Ishikawa (cell line): ENCODE measurements at regions not wholly inside any gene's neighbourhood (a gene's known extent, or its start where the extent isn't known, plus 50 kb on each side); places are given as distances from the start of the nearest gene placed in this dataset.

Source experiments
- CEBPB ChIP-seq: IDR thresholded peaks from 2 replicates; pipeline ENCODE4 v1.6.1; 2012
- CREB1 ChIP-seq: IDR thresholded peaks from 2 replicates; pipeline ENCODE4 v1.6.1; 2012; ENCODE audit warnings: low read depth
- EGR1 ChIP-seq: IDR thresholded peaks from 2 replicates; pipeline ENCODE4 v1.6.1; 2012
- EP300 ChIP-seq: IDR thresholded peaks from 2 replicates; pipeline ENCODE4 v1.6.1; 2012; ENCODE audit warnings: borderline replicate concordance
- FOXM1 ChIP-seq: IDR thresholded peaks from 2 replicates; pipeline ENCODE4 v1.6.1; 2012; ENCODE audit warnings: low read depth, borderline replicate concordance
- NFIC ChIP-seq: IDR thresholded peaks from 2 replicates; pipeline ENCODE4 v1.6.1; 2012
- RAD21 ChIP-seq: IDR thresholded peaks from 2 replicates; pipeline ENCODE4 v1.6.1; 2012; ENCODE audit warnings: low read depth
- REST ChIP-seq: IDR thresholded peaks from 2 replicates; pipeline ENCODE4 v1.6.1; 2012; ENCODE audit warnings: low read depth, mild to moderate bottlenecking
- TAF1 ChIP-seq: IDR thresholded peaks from 2 replicates; pipeline ENCODE4 v1.6.1; 2012; ENCODE audit warnings: low read depth, mild to moderate bottlenecking
- TCF12 ChIP-seq: IDR thresholded peaks from 2 replicates; pipeline ENCODE4 v1.6.1; 2012; ENCODE audit warnings: low read depth
- TEAD4 ChIP-seq: IDR thresholded peaks from 2 replicates; pipeline ENCODE4 v1.6.1; 2012
- YY1 ChIP-seq: IDR thresholded peaks from 2 replicates; pipeline ENCODE4 v1.6.1; 2012; ENCODE audit warnings: low read depth
- ZBTB7A ChIP-seq: IDR thresholded peaks from 2 replicates; pipeline ENCODE4 v1.6.1; 2012; ENCODE audit warnings: low read depth
- TF ChIP-seq, protein P1 (sequence below): IDR thresholded peaks from 2 replicates; pipeline ENCODE4 v1.6.1; 2012
- TF ChIP-seq, protein P2 (sequence below): IDR thresholded peaks from 2 replicates; pipeline ENCODE4 v1.6.1; 2012

- TF ChIP-seq EP300, result no peak
- TF ChIP-seq FOXM1, result no peak
- TF ChIP-seq EGR1, result no peak
- no peak for TF ChIP-seq RAD21
- TF ChIP-seq, protein P1, sequence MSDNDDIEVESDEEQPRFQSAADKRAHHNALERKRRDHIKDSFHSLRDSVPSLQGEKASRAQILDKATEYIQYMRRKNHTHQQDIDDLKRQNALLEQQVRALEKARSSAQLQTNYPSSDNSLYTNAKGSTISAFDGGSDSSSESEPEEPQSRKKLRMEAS, result no peak
- no peak for TF ChIP-seq YY1
- no peak for TF ChIP-seq TAF1
- no peak for TF ChIP-seq REST
- TF ChIP-seq CEBPB, result no peak
- TF ChIP-seq, protein P2, sequence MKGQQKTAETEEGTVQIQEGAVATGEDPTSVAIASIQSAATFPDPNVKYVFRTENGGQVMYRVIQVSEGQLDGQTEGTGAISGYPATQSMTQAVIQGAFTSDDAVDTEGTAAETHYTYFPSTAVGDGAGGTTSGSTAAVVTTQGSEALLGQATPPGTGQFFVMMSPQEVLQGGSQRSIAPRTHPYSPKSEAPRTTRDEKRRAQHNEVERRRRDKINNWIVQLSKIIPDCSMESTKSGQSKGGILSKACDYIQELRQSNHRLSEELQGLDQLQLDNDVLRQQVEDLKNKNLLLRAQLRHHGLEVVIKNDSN, result no peak
- TF ChIP-seq TEAD4, result no peak
- no peak for TF ChIP-seq NFIC
- TF ChIP-seq TCF12, result no peak
- no peak for TF ChIP-seq CREB1
- TF ChIP-seq ZBTB7A, result no peak
Measured at GRCh38 chr3:158912621-158913020, 110.8 kb downstream of the MFSD1 start.

DNA sequence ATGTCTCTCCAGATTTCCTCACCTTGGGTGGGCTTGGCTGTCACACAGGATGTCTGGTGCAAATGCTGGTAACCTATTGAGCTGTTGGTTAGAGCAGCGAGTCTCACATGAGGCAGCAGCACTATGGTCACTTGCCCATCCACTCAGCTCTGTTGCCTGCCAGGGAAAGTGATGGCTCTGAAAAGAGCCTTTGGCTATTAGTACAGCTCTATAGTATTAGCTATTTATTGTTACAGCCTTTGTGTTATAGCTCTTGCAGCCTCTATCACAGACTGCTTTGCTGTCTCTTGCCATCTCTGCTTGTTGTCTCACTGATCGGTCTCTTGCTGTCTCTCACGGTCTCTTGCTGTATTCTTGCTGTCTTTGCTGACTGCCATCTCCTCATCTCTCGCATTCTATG lies 114.3 kb downstream of the MFSD1 start:
- no peak for TF ChIP-seq ZBTB7A
- TF ChIP-seq, protein P1, result no peak
- TF ChIP-seq RAD21, result no peak
- no peak for TF ChIP-seq CEBPB
- no peak for TF ChIP-seq EP300
- TF ChIP-seq TAF1, result no peak
- TF ChIP-seq TCF12, result no peak
- no peak for TF ChIP-seq TEAD4
- TF ChIP-seq CREB1, result no peak
- TF ChIP-seq EGR1, result no peak
- TF ChIP-seq YY1, result no peak
- TF ChIP-seq, protein P2, result no peak
- no peak for TF ChIP-seq REST
- no peak for TF ChIP-seq NFIC
- no peak for TF ChIP-seq FOXM1

DNA sequence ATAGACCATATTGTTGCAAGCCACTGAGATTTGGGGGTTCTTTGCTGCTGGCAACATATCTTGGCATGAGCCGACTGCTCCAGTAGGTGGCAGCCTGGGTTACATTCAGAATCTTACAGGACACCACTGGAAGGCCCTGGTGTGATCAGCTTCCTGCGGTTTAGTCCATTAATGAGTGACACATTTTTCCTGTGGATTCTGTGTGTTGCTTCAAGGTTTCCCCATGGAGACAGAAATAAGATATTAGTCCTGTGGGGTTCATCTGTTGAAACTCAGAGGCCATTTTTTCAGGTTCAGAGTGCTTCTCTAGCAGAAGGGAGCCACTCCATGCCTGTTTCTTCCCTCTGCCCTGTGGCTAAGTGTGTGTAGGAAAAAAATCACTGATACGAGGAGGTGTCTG lies 116.2 kb downstream of the MFSD1 start:
- peak; percentile 70 for TF ChIP-seq RAD21
- TF ChIP-seq EGR1, result no peak
- TF ChIP-seq EP300, result no peak
- TF ChIP-seq REST, result no peak

- TF ChIP-seq RAD21, result no peak
- TF ChIP-seq TAF1, result no peak
- no peak for TF ChIP-seq REST
- no peak for TF ChIP-seq FOXM1
- no peak for TF ChIP-seq EP300
- TF ChIP-seq CEBPB, result no peak
- TF ChIP-seq NFIC, result no peak
- TF ChIP-seq ZBTB7A, result no peak
- no peak for TF ChIP-seq CREB1
- no peak for TF ChIP-seq YY1
- TF ChIP-seq TEAD4, result no peak
Measured at GRCh38 chr3:158918451-158918850, 116.6 kb downstream of the MFSD1 start.
